Stimulated activated CD8-positive, alpha-beta memory T cell treated with anti-CD3 and anti-CD28 coated beads, Interleukin-12 subunit alpha, Interleukin-12 subunit beta, amount 100 ng/mL, for 1 hour (primary cell): ENCODE measurements at regions not wholly inside any gene's neighbourhood (a gene's known extent, or its start where the extent isn't known, plus 50 kb on each side); places are given as distances from the start of the nearest gene placed in this dataset.

Experiments
- DNase-seq: peaks from one replicate; pipeline ENCODE4 v3.0.0-alpha.2; 2020; ENCODE audit warnings: low read depth

GRCh38 chr4:128600996-128601871 is 208.3 kb upstream of the JADE1 start:
- DNase-seq, result no peak

GRCh38 chr4:128600410-128600809 is 209.1 kb upstream of the JADE1 start:
- no peak for DNase-seq

- no peak for DNase-seq
These were observed 212.0 kb upstream of the JADE1 start for GRCh38 chr4:128597500-128597899.

GRCh38 chr4:128596853-128597252 is 212.6 kb upstream of the JADE1 start:
- no peak for DNase-seq

- no peak for DNase-seq
These were observed 213.4 kb upstream of the JADE1 start for GRCh38 chr4:128596115-128596514.

GRCh38 chr4:128591482-128591881 is 218.0 kb upstream of the JADE1 start:
- no peak for DNase-seq

GRCh38 chr4:128590773-128591172 is 218.7 kb upstream of the JADE1 start:
- no peak for DNase-seq

- no peak for DNase-seq
These were observed 219.3 kb upstream of the JADE1 start for GRCh38 chr4:128590034-128590740.

GRCh38 chr4:128589384-128589965 is 220.0 kb upstream of the JADE1 start:
- no peak for DNase-seq

- no peak for DNase-seq
These were observed 222.1 kb upstream of the JADE1 start for GRCh38 chr4:128587382-128587781.

GRCh38 chr4:128583753-128584712 is 225.5 kb upstream of the JADE1 start:
- DNase-seq, result no peak

GRCh38 chr4:128582427-128582870 is 227.1 kb upstream of the JADE1 start:
- no peak for DNase-seq

- no peak for DNase-seq
These were observed 230.2 kb upstream of the JADE1 start for GRCh38 chr4:128579154-128579853.

GRCh38 chr4:128574706-128575105 is 234.8 kb upstream of the JADE1 start:
- peak; percentile 41 for DNase-seq

GRCh38 chr4:128573781-128574508 is 235.6 kb upstream of the JADE1 start:
- DNase-seq, result no peak

GRCh38 chr4:128572778-128573241 is 236.7 kb upstream of the JADE1 start:
- DNase-seq, result no peak

GRCh38 chr4:128571747-128572146 is 237.8 kb upstream of the JADE1 start:
- DNase-seq, result no peak

GRCh38 chr4:128570387-128570975 is 239.0 kb upstream of the JADE1 start:
- DNase-seq, result no peak

- DNase-seq, result no peak
These were observed 242.8 kb upstream of the JADE1 start for GRCh38 chr4:128566693-128567092.
